ENCODE measurements at regions not wholly inside any gene's neighbourhood (a gene's known extent, or its start where the extent isn't known, plus 50 kb on each side); places are given as distances from the start of the nearest gene placed in this dataset.

- no peak for TF ChIP-seq YY1 (IDR thresholded peaks at IDR 0.05; ENCODE audit: extremely low read depth, insufficient replicate concordance, low read depth, low read length)
- no peak for TF ChIP-seq POLR2AphosphoS5 (IDR thresholded peaks at IDR 0.05; ENCODE audit: low read depth, low read length)
- TF ChIP-seq, protein P1, sequence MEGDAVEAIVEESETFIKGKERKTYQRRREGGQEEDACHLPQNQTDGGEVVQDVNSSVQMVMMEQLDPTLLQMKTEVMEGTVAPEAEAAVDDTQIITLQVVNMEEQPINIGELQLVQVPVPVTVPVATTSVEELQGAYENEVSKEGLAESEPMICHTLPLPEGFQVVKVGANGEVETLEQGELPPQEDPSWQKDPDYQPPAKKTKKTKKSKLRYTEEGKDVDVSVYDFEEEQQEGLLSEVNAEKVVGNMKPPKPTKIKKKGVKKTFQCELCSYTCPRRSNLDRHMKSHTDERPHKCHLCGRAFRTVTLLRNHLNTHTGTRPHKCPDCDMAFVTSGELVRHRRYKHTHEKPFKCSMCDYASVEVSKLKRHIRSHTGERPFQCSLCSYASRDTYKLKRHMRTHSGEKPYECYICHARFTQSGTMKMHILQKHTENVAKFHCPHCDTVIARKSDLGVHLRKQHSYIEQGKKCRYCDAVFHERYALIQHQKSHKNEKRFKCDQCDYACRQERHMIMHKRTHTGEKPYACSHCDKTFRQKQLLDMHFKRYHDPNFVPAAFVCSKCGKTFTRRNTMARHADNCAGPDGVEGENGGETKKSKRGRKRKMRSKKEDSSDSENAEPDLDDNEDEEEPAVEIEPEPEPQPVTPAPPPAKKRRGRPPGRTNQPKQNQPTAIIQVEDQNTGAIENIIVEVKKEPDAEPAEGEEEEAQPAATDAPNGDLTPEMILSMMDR (IDR thresholded peaks at IDR 0.05 in 2 of 3, conservative IDR thresholded peaks at IDR 0.05 in 1 of 3; ENCODE audit: borderline replicate concordance in 1 of 3, insufficient read depth in 1 of 3, low read depth in 2 of 3, low read length in 2 of 3) = no peak
- TF ChIP-seq CBX3 (IDR thresholded peaks at IDR 0.05; ENCODE audit: low read depth) = no peak
- no peak for TF ChIP-seq CEBPB (IDR thresholded peaks at IDR 0.05; ENCODE audit: low read depth)
- TF ChIP-seq EZH2 (IDR thresholded peaks at IDR 0.05) = no peak
- TF ChIP-seq, protein P2, sequence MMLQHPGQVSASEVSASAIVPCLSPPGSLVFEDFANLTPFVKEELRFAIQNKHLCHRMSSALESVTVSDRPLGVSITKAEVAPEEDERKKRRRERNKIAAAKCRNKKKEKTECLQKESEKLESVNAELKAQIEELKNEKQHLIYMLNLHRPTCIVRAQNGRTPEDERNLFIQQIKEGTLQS (IDR thresholded peaks at IDR 0.05) = no peak
These were observed 222.5 kb upstream of the GALNTL6 start (continued) for GRCh38 chr4:171590716-171591115.

DNA sequence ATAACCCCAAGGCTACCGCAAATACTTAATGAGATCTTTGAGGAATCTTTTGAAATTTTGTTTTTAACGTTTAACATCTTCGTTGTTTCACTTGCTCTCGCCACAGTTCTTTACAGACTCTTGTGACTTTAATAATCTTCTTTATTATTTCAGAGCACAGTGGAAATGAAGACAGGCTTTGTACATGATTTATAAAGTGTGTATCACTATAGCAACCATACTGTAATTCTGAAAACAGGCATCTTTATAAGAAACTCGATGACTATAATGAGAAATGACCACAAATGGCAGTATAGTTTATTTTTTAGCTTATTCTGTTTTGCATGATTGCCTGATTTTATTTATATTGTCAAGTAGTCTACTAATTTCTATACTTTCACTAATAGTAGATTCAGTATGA, 224.4 kb upstream of the GALNTL6 start:
- DNase-seq (ENCODE audit: low read depth, low spot score) = no peak
- ChIA-PET POLR2A (no interaction called here), RAD21 (ENCODE audit: low non-redundant PET in 1 of 2, low total read pairs in 2 of 2, uncharacterized antibody in 2 of 2, unreplicated experiment in 2 of 2) (no interaction called here), CTCF (no interaction called here)
- Histone ChIP-seq H3K27me3 (ENCODE audit: insufficient read depth, low read length) (no peaks in the 10 kb centered on the region), H2AFZ (ENCODE audit: low read depth, low read length, poor library complexity, severe bottlenecking) (no peak overlapping the region), H3K9me3 (ENCODE audit: control insufficient read depth in 1 of 2, insufficient read depth in 1 of 2, low read depth in 1 of 2, low read length in 2 of 2) (no peaks in the 10 kb centered on the region), H3K27ac (ENCODE audit: low read depth, low read length) (no peak overlapping the region), H3K4me2 (ENCODE audit: low read length) (no peak overlapping the region), H3K36me3 (ENCODE audit: control insufficient read depth in 1 of 2, insufficient read depth in 2 of 2, low read length in 2 of 2) (no peaks in the 10 kb centered on the region), H3K4me1 (ENCODE audit: control insufficient read depth in 1 of 2, insufficient read depth in 2 of 2, low read length in 2 of 2) (peaks cover 0 to 5% of the 10 kb centered on the region in 2 experiments; a peak in 1 of 4 replicates), H3K9me2 (ENCODE audit: insufficient read depth) (no peaks in the 10 kb centered on the region), H3K79me2 (ENCODE audit: insufficient read depth, low read length) (no peaks in the 10 kb centered on the region), H4K20me1 (ENCODE audit: insufficient read depth) (no peaks in the 10 kb centered on the region), H3K9ac (ENCODE audit: low read length) (no peak overlapping the region), H3K4me3 (replicated peaks in 1 of 2; ENCODE audit: low read depth in 1 of 2, low read length in 2 of 2) (no peak overlapping the region)
- intact Hi-C loops (cut with micrococcal nuclease) = no loop called here
- BruUV-seq (replicated peaks) = no TSS peak
- no peak for ATAC-seq
- TF ChIP-seq SRF (IDR thresholded peaks at IDR 0.05; ENCODE audit: low read depth) = no peak
- TF ChIP-seq RAD21 (IDR thresholded peaks at IDR 0.05; ENCODE audit: low read depth) = no peak
- TF ChIP-seq EGR1 (IDR thresholded peaks at IDR 0.05; ENCODE audit: low read depth) = no peak
- no peak for TF ChIP-seq CBX3 (IDR thresholded peaks at IDR 0.05; ENCODE audit: low read depth)
- TF ChIP-seq EZH2phosphoT487 (IDR thresholded peaks at IDR 0.05; ENCODE audit: borderline replicate concordance) = no peak
- TF ChIP-seq TCF7L2 (IDR thresholded peaks at IDR 0.05; ENCODE audit: borderline replicate concordance, extremely low read depth, insufficient read depth, insufficient read length) = no peak
- TF ChIP-seq ELF1 (IDR thresholded peaks at IDR 0.05; ENCODE audit: borderline replicate concordance, low read depth) = no peak
- TF ChIP-seq, protein P2 (IDR thresholded peaks at IDR 0.05) = no peak
- TF ChIP-seq ZNF274 (IDR thresholded peaks at IDR 0.05; ENCODE audit: low read depth, low read length) = no peak
- TF ChIP-seq EZH2 (IDR thresholded peaks at IDR 0.05) = no peak
- no peak for TF ChIP-seq MAX (IDR thresholded peaks at IDR 0.05)
- TF ChIP-seq POLR2A (IDR thresholded peaks at IDR 0.05; ENCODE audit: borderline replicate concordance, extremely low read depth, insufficient read depth, insufficient read length) = no peak
- TF ChIP-seq, protein P3, sequence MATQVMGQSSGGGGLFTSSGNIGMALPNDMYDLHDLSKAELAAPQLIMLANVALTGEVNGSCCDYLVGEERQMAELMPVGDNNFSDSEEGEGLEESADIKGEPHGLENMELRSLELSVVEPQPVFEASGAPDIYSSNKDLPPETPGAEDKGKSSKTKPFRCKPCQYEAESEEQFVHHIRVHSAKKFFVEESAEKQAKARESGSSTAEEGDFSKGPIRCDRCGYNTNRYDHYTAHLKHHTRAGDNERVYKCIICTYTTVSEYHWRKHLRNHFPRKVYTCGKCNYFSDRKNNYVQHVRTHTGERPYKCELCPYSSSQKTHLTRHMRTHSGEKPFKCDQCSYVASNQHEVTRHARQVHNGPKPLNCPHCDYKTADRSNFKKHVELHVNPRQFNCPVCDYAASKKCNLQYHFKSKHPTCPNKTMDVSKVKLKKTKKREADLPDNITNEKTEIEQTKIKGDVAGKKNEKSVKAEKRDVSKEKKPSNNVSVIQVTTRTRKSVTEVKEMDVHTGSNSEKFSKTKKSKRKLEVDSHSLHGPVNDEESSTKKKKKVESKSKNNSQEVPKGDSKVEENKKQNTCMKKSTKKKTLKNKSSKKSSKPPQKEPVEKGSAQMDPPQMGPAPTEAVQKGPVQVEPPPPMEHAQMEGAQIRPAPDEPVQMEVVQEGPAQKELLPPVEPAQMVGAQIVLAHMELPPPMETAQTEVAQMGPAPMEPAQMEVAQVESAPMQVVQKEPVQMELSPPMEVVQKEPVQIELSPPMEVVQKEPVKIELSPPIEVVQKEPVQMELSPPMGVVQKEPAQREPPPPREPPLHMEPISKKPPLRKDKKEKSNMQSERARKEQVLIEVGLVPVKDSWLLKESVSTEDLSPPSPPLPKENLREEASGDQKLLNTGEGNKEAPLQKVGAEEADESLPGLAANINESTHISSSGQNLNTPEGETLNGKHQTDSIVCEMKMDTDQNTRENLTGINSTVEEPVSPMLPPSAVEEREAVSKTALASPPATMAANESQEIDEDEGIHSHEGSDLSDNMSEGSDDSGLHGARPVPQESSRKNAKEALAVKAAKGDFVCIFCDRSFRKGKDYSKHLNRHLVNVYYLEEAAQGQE (IDR thresholded peaks at IDR 0.05; ENCODE audit: low read depth) = no peak
- no peak for TF ChIP-seq YY1 (IDR thresholded peaks at IDR 0.05; ENCODE audit: extremely low read depth, insufficient replicate concordance, low read depth, low read length)
- no peak for TF ChIP-seq CEBPB (IDR thresholded peaks at IDR 0.05; ENCODE audit: low read depth)
